Glutamatergic neuron (in vitro differentiated cells): ENCODE measurements at regions not wholly inside any gene's neighbourhood (a gene's known extent, or its start where the extent isn't known, plus 50 kb on each side); places are given as distances from the start of the nearest gene placed in this dataset.
"Not testable (repeated sequence)": the region's sequence is repeated elsewhere in the genome, so short reads cannot be mapped to it uniquely, and the experiment has no call there.

Source experiments
- DNase-seq: peaks from one replicate; pipeline ENCODE4 v3.0.0; 2022
- H3K27ac Mint-ChIP-seq: one replicate; pipeline ENCODE4 v1.8.0; 2020; ENCODE audit warnings: mild to moderate bottlenecking, mixed read lengths, inconsistent platforms; ENCODE audit not compliant: unreplicated experiment
- H3K27me3 Mint-ChIP-seq: one replicate; pipeline ENCODE4 v1.8.0; 2020; ENCODE audit warnings: mild to moderate bottlenecking, moderate library complexity, mixed read lengths, inconsistent platforms; ENCODE audit not compliant: unreplicated experiment
- H3K36me3 Mint-ChIP-seq: one replicate; pipeline ENCODE4 v1.8.0; 2020; ENCODE audit warnings: mild to moderate bottlenecking, mixed read lengths, inconsistent platforms; ENCODE audit not compliant: unreplicated experiment
- H3K4me1 Mint-ChIP-seq: one replicate; pipeline ENCODE4 v1.8.0; 2020; ENCODE audit warnings: mild to moderate bottlenecking, low read depth, mixed read lengths, inconsistent platforms; ENCODE audit not compliant: unreplicated experiment
- H3K4me3 Mint-ChIP-seq: one replicate; pipeline ENCODE4 v1.8.0; 2020; ENCODE audit warnings: mild to moderate bottlenecking, mixed read lengths, inconsistent platforms; ENCODE audit not compliant: unreplicated experiment
- H3K9me3 Mint-ChIP-seq: one replicate; pipeline ENCODE4 v1.8.0; 2020; ENCODE audit warnings: mild to moderate bottlenecking, moderate library complexity, mixed read lengths, inconsistent platforms; ENCODE audit not compliant: unreplicated experiment
- CTCF ChIP-seq: fragments of 200-600 bp; sonication (generic); IDR thresholded peaks from one replicate; pipeline ENCODE4 v1.5.0; 2021; ENCODE audit not compliant: partially characterized antibody, unreplicated experiment

GRCh38 chrX:55907968-55908607, 190.5 kb downstream of the RRAGB start:
- Mint-ChIP-seq H3K27ac (peak overlapping the region; percentile 92), H3K4me1 (peaks cover 4% of the 10 kb centered on the region), H3K36me3 (no peaks in the 10 kb centered on the region), H3K27me3 (no peaks in the 10 kb centered on the region), H3K9me3 (peaks cover 6% of the 10 kb centered on the region), H3K4me3 (peak overlapping the region; percentile 94)
- peak; percentile 60 for DNase-seq
- peak; percentile 62 for TF ChIP-seq CTCF

- H3K27me3 Mint-ChIP-seq, result no peaks in the 10 kb centered on the region
- peak overlapping the region; percentile 92 for H3K27ac Mint-ChIP-seq
- H3K4me3 Mint-ChIP-seq, result peak overlapping the region; percentile 94
- H3K4me1 Mint-ChIP-seq, result peaks cover 4% of the 10 kb centered on the region
- no peaks in the 10 kb centered on the region for H3K36me3 Mint-ChIP-seq
- TF ChIP-seq CTCF, result no peak
- DNase-seq, result peak; percentile 26
- peaks cover 6% of the 10 kb centered on the region for H3K9me3 Mint-ChIP-seq
Measured at GRCh38 chrX:55908661-55909212, 191.2 kb downstream of the RRAGB start.

GRCh38 chrX:55919367-55920221, 202.0 kb downstream of the RRAGB start:
- Mint-ChIP-seq H3K27ac (no peak overlapping the region), H3K27me3 (no peaks in the 10 kb centered on the region), H3K36me3 (peaks cover 12% of the 10 kb centered on the region), H3K9me3 (peaks cover 2% of the 10 kb centered on the region), H3K4me1 (no peaks in the 10 kb centered on the region), H3K4me3 (no peak overlapping the region)
- no peak for TF ChIP-seq CTCF
- DNase-seq, result no peak

GRCh38 chrX:55924574-55924973, 207.0 kb downstream of the RRAGB start:
- TF ChIP-seq CTCF, result no peak
- H3K9me3 Mint-ChIP-seq, result no peaks in the 10 kb centered on the region
- peaks cover 4% of the 10 kb centered on the region for H3K36me3 Mint-ChIP-seq
- H3K27me3 Mint-ChIP-seq, result no peaks in the 10 kb centered on the region
- H3K4me3 Mint-ChIP-seq, result no peak overlapping the region
- no peak overlapping the region for H3K27ac Mint-ChIP-seq
- no peaks in the 10 kb centered on the region for H3K4me1 Mint-ChIP-seq
- DNase-seq, result no peak

GRCh38 chrX:55928529-55928928, 211.0 kb downstream of the RRAGB start:
- H3K9me3 Mint-ChIP-seq, H3K27me3 Mint-ChIP-seq, H3K27ac Mint-ChIP-seq, H3K4me3 Mint-ChIP-seq, DNase-seq, H3K36me3 Mint-ChIP-seq, H3K4me1 Mint-ChIP-seq: not testable (repeated sequence)
